Mesenchymal stem cell (in vitro differentiated cells and primary cell): ENCODE measurements at regions not wholly inside any gene's neighbourhood (a gene's known extent, or its start where the extent isn't known, plus 50 kb on each side); places are given as distances from the start of the nearest gene placed in this dataset.
A peak's percentile ranks its signal among the peaks of the same experiment; 100 is the strongest.

ENCODE experiments used
- DNase-seq: peaks from one replicate; pipeline ENCODE4 v3.0.0-alpha.2; 2013
- H2AFZ ChIP-seq: one replicate; pipeline ENCODE4 v1.6.1; 2013; ENCODE audit warnings: low read depth, mild to moderate bottlenecking, control low read depth, inconsistent platforms, low read length, moderate library complexity
- H2AK5ac ChIP-seq: 2 replicates; pipeline ENCODE4 v1.6.1; 2013; ENCODE audit warnings: low read length, moderate library complexity, mild to moderate bottlenecking, inconsistent platforms; ENCODE audit not compliant: severe bottlenecking
- H2BK120ac ChIP-seq: one replicate; pipeline ENCODE4 v1.6.1; 2013; ENCODE audit warnings: low read depth, mild to moderate bottlenecking, inconsistent platforms, low read length, moderate library complexity
- H2BK12ac ChIP-seq, 2 experiments: one replicate each; pipeline ENCODE4 v1.6.1; 2013; ENCODE audit warnings: inconsistent platforms in 2 of 2, low read length in 2 of 2, mild to moderate bottlenecking in 2 of 2, moderate library complexity in 2 of 2, control low read depth in 1 of 2
- H2BK15ac ChIP-seq: one replicate; pipeline ENCODE4 v1.6.1; 2013; ENCODE audit warnings: mild to moderate bottlenecking, low read depth, inconsistent platforms; ENCODE audit not compliant: poor library complexity, severe bottlenecking
- H2BK5ac ChIP-seq: 2 replicates; pipeline ENCODE4 v1.6.1; 2013; ENCODE audit warnings: low read depth, mild to moderate bottlenecking, low read length, control low read depth, inconsistent platforms; ENCODE audit not compliant: poor library complexity, severe bottlenecking
- H3K14ac ChIP-seq, 2 experiments: one replicate each; pipeline ENCODE4 v1.6.1; 2013; ENCODE audit warnings: inconsistent platforms in 2 of 2, low read length in 2 of 2, control low read depth in 1 of 2, mild to moderate bottlenecking in 1 of 2, moderate library complexity in 1 of 2
- H3K18ac ChIP-seq, 2 experiments: one replicate each; pipeline ENCODE4 v1.6.1; 2013; ENCODE audit warnings: inconsistent platforms in 2 of 2, low read length in 2 of 2, control low read depth in 1 of 2, low read depth in 1 of 2, mild to moderate bottlenecking in 1 of 2
- H3K23ac ChIP-seq, 2 experiments: one replicate each; pipeline ENCODE4 v1.6.1; 2013; ENCODE audit warnings: inconsistent platforms in 2 of 2, low read length in 2 of 2, mild to moderate bottlenecking in 2 of 2, moderate library complexity in 2 of 2, control low read depth in 1 of 2
- H3K27ac ChIP-seq: 2 replicates; pipeline ENCODE4 v1.5.1; 2013; ENCODE audit warnings: mild to moderate bottlenecking, moderate library complexity, low read length, control low read depth, inconsistent platforms; ENCODE audit not compliant: poor library complexity, severe bottlenecking
- H3K27me3 ChIP-seq, 2 experiments: 2 replicates each; pipeline versions ENCODE4 v1.6.1 to v1.7.0; 2013; ENCODE audit warnings: low read length in 2 of 2, mild to moderate bottlenecking in 2 of 2, moderate library complexity in 2 of 2, control low read depth in 1 of 2, inconsistent platforms in 1 of 2; ENCODE audit not compliant: control insufficient read depth in 1 of 2, insufficient read depth in 1 of 2
- H3K36me3 ChIP-seq, 2 experiments: 2 replicates each; pipeline versions ENCODE4 v1.6.1 to v1.7.0; 2013; ENCODE audit warnings: low read length in 2 of 2, control low read depth in 1 of 2, inconsistent platforms in 1 of 2, low read depth in 1 of 2, mild to moderate bottlenecking in 1 of 2; ENCODE audit not compliant: insufficient read depth in 2 of 2, control insufficient read depth in 1 of 2
- H3K4ac ChIP-seq, 2 experiments: one replicate each; pipeline ENCODE4 v1.6.1; 2013; ENCODE audit warnings: inconsistent platforms in 2 of 2, low read length in 2 of 2, mild to moderate bottlenecking in 2 of 2, moderate library complexity in 2 of 2, control low read depth in 1 of 2, low read depth in 1 of 2
- H3K4me1 ChIP-seq: 2 replicates; pipeline ENCODE4 v1.6.1; 2013; ENCODE audit warnings: low read depth, low read length, control low read depth; ENCODE audit not compliant: control insufficient read depth, insufficient read depth
- H3K4me2 ChIP-seq: 2 replicates; pipeline ENCODE4 v1.6.1; 2013; ENCODE audit warnings: low read length, mild to moderate bottlenecking, inconsistent platforms; ENCODE audit not compliant: poor library complexity, severe bottlenecking
- H3K4me3 ChIP-seq, 2 experiments: 2 replicates each; pipeline versions ENCODE4 v1.5.1 to v1.7.0; 2013; ENCODE audit warnings: low read length in 2 of 2, mild to moderate bottlenecking in 2 of 2, control low read depth in 1 of 2, low read depth in 1 of 2; ENCODE audit not compliant: insufficient read depth in 1 of 2
- H3K79me1 ChIP-seq: replicated peaks from 2 replicates; pipeline ENCODE4 v1.6.1; 2013; ENCODE audit warnings: mild to moderate bottlenecking, control low read depth, low read length, inconsistent platforms; ENCODE audit not compliant: poor library complexity, severe bottlenecking
- H3K9ac ChIP-seq: 2 replicates; pipeline ENCODE4 v1.7.0; 2013; ENCODE audit warnings: mild to moderate bottlenecking, low read length, moderate library complexity
- H3K9me3 ChIP-seq: 2 replicates; pipeline ENCODE4 v1.7.0; 2013; ENCODE audit warnings: mild to moderate bottlenecking, low read length; ENCODE audit not compliant: control insufficient read depth
- H4K8ac ChIP-seq: one replicate; pipeline ENCODE4 v1.6.1; 2013; ENCODE audit warnings: inconsistent platforms, mild to moderate bottlenecking, low read length, moderate library complexity
- H4K91ac ChIP-seq: one replicate; pipeline ENCODE4 v1.6.1; 2013; ENCODE audit warnings: mild to moderate bottlenecking, low read length, inconsistent platforms
- WGBS: methylation state at CpG from one replicate; pipeline ENCODE4 v1.1.7; 2013; ENCODE audit warnings: mixed read lengths; 5-methylcytosine and 5-hydroxymethylcytosine counted together

- no peak overlapping the region for H2AFZ ChIP-seq
- H3K27me3 ChIP-seq: no peaks in the 10 kb centered on the region
- peaks cover 12% of the 10 kb centered on the region for H3K9me3 ChIP-seq
- H3K9ac ChIP-seq: no peak overlapping the region
- H3K36me3 ChIP-seq: no peaks in the 10 kb centered on the region
- H3K4me3 ChIP-seq: no peak overlapping the region
- H4K8ac ChIP-seq: no peak overlapping the region
- H3K27ac ChIP-seq: no peak overlapping the region
- no peak overlapping the region for H2BK120ac ChIP-seq
- DNase-seq: no peak
- H2BK5ac ChIP-seq: no peak overlapping the region
- H3K4me1 ChIP-seq: no peaks in the 10 kb centered on the region
- WGBS: 36% methylated on average over 19 of the region's 23 CpGs
- H4K91ac ChIP-seq: no peak overlapping the region
- no peak overlapping the region for H3K4ac ChIP-seq
- no peaks in the 10 kb centered on the region for H3K79me1 ChIP-seq
- H2AK5ac ChIP-seq: no peak overlapping the region
- H3K14ac ChIP-seq: no peak overlapping the region
- no peak overlapping the region for H3K23ac ChIP-seq
- no peak overlapping the region for H2BK12ac ChIP-seq
- H3K4me2 ChIP-seq: no peak overlapping the region
- no peak overlapping the region for H2BK15ac ChIP-seq
- no peak overlapping the region for H3K18ac ChIP-seq
These were observed 60.4 kb downstream of the FZD10 start for GRCh38 chr12:130222519-130223218.

DNA sequence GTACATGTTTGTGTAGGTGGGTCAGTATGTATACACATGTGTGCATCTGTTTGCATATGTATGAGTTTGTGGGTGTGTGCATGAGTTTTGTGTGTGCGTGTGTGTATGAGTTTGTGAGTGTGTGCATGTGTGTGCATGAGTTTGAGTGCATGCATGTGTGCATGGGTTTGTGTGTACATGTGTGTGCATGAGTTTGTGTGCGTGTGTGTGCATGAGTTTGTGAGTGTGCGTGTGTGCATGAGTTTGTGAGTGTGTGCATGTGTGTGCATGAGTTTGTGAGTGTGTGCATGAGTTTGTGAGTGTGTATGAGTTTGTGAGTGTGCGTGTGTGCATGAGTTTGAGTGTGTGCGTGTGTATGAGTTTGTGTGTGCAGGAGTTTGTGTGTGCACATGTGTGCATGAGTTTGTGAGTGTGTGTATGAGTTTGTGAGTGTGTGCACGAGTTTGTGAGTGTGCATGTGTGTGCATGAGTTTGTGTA is 61.5 kb downstream of the FZD10 start:
- no peak overlapping the region for H4K91ac ChIP-seq
- H3K4me2 ChIP-seq: no peak overlapping the region
- H2BK120ac ChIP-seq: no peak overlapping the region
- no peak overlapping the region for H3K14ac ChIP-seq
- WGBS: 77% methylated on average over 6 of the region's 6 CpGs
- H2BK15ac ChIP-seq: no peak overlapping the region
- no peak overlapping the region for H2AK5ac ChIP-seq
- no peak overlapping the region for H3K9ac ChIP-seq
- no peaks in the 10 kb centered on the region for H3K4me1 ChIP-seq
- no peak overlapping the region for H3K27ac ChIP-seq
- no peak overlapping the region for H2BK12ac ChIP-seq
- H4K8ac ChIP-seq: peak overlapping the region; percentile 23
- no peak overlapping the region for H3K4me3 ChIP-seq
- no peak overlapping the region for H3K4ac ChIP-seq
- H3K27me3 ChIP-seq: no peaks in the 10 kb centered on the region
- DNase-seq: no peak
- no peaks in the 10 kb centered on the region for H3K36me3 ChIP-seq
- H3K18ac ChIP-seq: no peak overlapping the region
- H3K9me3 ChIP-seq: peaks cover 15% of the 10 kb centered on the region
- H2BK5ac ChIP-seq: no peak overlapping the region
- no peak overlapping the region for H2AFZ ChIP-seq
- no peaks in the 10 kb centered on the region for H3K79me1 ChIP-seq
- H3K23ac ChIP-seq: no peak overlapping the region

GRCh38 chr12:130224613-130225012 is 62.3 kb downstream of the FZD10 start:
- H3K36me3 ChIP-seq: no peaks in the 10 kb centered on the region
- no peak overlapping the region for H3K23ac ChIP-seq
- no peak overlapping the region for H3K9ac ChIP-seq
- no peaks in the 10 kb centered on the region for H3K4me1 ChIP-seq
- peaks cover 15% of the 10 kb centered on the region for H3K9me3 ChIP-seq
- no peak overlapping the region for H3K4ac ChIP-seq
- H2BK120ac ChIP-seq: no peak overlapping the region
- no peaks in the 10 kb centered on the region for H3K27me3 ChIP-seq
- H3K14ac ChIP-seq: no peak overlapping the region
- H2BK15ac ChIP-seq: no peak overlapping the region
- no peak for DNase-seq
- no peak overlapping the region for H4K8ac ChIP-seq
- no peak overlapping the region for H2BK5ac ChIP-seq
- H4K91ac ChIP-seq: no peak overlapping the region
- H3K4me3 ChIP-seq: no peak overlapping the region
- H2AK5ac ChIP-seq: no peak overlapping the region
- no peak overlapping the region for H3K27ac ChIP-seq
- H2BK12ac ChIP-seq: no peak overlapping the region
- H3K18ac ChIP-seq: no peak overlapping the region
- no peaks in the 10 kb centered on the region for H3K79me1 ChIP-seq
- no peak overlapping the region for H3K4me2 ChIP-seq
- 90% methylated on average over 14 of the region's 14 CpGs for WGBS
- H2AFZ ChIP-seq: no peak overlapping the region

- no peaks in the 10 kb centered on the region for H3K36me3 ChIP-seq
- DNase-seq: no peak
- H3K4me1 ChIP-seq: no peaks in the 10 kb centered on the region
- H3K23ac ChIP-seq: no peak overlapping the region
- no peak overlapping the region for H2AFZ ChIP-seq
- 55% methylated on average over 5 of the region's 6 CpGs for WGBS
- H2AK5ac ChIP-seq: no peak overlapping the region
- no peak overlapping the region for H3K4me2 ChIP-seq
- H2BK12ac ChIP-seq: no peak overlapping the region
- no peak overlapping the region for H3K18ac ChIP-seq
- H2BK15ac ChIP-seq: no peak overlapping the region
- no peak overlapping the region for H4K91ac ChIP-seq
- H2BK5ac ChIP-seq: no peak overlapping the region
- no peak overlapping the region for H3K9ac ChIP-seq
- no peaks in the 10 kb centered on the region for H3K27me3 ChIP-seq
- H2BK120ac ChIP-seq: no peak overlapping the region
- H4K8ac ChIP-seq: no peak overlapping the region
- no peaks in the 10 kb centered on the region for H3K79me1 ChIP-seq
- H3K9me3 ChIP-seq: peaks cover 15% of the 10 kb centered on the region
- H3K27ac ChIP-seq: no peak overlapping the region
- no peak overlapping the region for H3K4me3 ChIP-seq
- no peak overlapping the region for H3K14ac ChIP-seq
- H3K4ac ChIP-seq: no peak overlapping the region
These were observed 63.1 kb downstream of the FZD10 start for GRCh38 chr12:130225347-130225746.
